ENCODE measurements at regions not wholly inside any gene's neighbourhood (a gene's known extent, or its start where the extent isn't known, plus 50 kb on each side); places are given as distances from the start of the nearest gene placed in this dataset.

- DNase-seq (ENCODE audit: low read depth): no peak
- H3K36me3 ChIP-seq (ENCODE audit: control insufficient read depth, insufficient read depth, low read length): no peaks in the 10 kb centered on the region
- no peaks in the 10 kb centered on the region for H3K27me3 ChIP-seq (ENCODE audit: control insufficient read depth, insufficient read depth, low read length)
- TF ChIP-seq, protein P1, sequence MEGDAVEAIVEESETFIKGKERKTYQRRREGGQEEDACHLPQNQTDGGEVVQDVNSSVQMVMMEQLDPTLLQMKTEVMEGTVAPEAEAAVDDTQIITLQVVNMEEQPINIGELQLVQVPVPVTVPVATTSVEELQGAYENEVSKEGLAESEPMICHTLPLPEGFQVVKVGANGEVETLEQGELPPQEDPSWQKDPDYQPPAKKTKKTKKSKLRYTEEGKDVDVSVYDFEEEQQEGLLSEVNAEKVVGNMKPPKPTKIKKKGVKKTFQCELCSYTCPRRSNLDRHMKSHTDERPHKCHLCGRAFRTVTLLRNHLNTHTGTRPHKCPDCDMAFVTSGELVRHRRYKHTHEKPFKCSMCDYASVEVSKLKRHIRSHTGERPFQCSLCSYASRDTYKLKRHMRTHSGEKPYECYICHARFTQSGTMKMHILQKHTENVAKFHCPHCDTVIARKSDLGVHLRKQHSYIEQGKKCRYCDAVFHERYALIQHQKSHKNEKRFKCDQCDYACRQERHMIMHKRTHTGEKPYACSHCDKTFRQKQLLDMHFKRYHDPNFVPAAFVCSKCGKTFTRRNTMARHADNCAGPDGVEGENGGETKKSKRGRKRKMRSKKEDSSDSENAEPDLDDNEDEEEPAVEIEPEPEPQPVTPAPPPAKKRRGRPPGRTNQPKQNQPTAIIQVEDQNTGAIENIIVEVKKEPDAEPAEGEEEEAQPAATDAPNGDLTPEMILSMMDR (IDR thresholded peaks at IDR 0.05; ENCODE audit: insufficient read depth, low read length, poor library complexity, severe bottlenecking): no peak
- no peak overlapping the region for H3K4me3 ChIP-seq (ENCODE audit: low read depth, low read length)
These were observed 163.5 kb upstream of the TCERG1L start for GRCh38 chr10:131475043-131475442.

DNA sequence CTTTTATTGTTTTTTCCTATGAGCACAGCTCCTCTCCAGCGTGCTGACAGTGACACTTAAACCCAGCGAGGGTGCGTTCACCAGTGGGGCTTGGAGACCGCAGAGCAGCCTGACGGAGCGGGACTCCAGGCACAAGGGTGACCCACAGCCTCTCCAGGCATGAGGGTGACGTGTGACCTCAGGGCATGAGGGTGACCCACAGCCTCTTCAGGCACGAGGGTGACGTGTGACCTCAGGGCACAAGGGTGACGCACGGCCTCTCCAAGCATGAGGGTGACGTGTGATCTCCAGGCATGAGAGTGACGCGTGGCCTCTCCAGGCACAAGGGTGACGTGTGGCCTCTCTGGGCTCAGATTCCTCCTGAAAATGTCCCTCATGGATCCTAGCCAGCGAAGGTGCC lies 164.3 kb upstream of the TCERG1L start:
- no peak for DNase-seq (ENCODE audit: low read depth)
- TF ChIP-seq, protein P1 (IDR thresholded peaks at IDR 0.05; ENCODE audit: insufficient read depth, low read length, poor library complexity, severe bottlenecking): no peak
- no peaks in the 10 kb centered on the region for H3K36me3 ChIP-seq (ENCODE audit: control insufficient read depth, insufficient read depth, low read length)
- no peak overlapping the region for H3K4me3 ChIP-seq (ENCODE audit: low read depth, low read length)
- no peaks in the 10 kb centered on the region for H3K27me3 ChIP-seq (ENCODE audit: control insufficient read depth, insufficient read depth, low read length)

GRCh38 chr10:131477457-131478121 lies 166.1 kb upstream of the TCERG1L start:
- no peak overlapping the region for H3K4me3 ChIP-seq (ENCODE audit: low read depth, low read length)
- no peak for DNase-seq (ENCODE audit: low read depth)
- no peaks in the 10 kb centered on the region for H3K36me3 ChIP-seq (ENCODE audit: control insufficient read depth, insufficient read depth, low read length)
- TF ChIP-seq, protein P1 (IDR thresholded peaks at IDR 0.05; ENCODE audit: insufficient read depth, low read length, poor library complexity, severe bottlenecking): no peak
- H3K27me3 ChIP-seq (ENCODE audit: control insufficient read depth, insufficient read depth, low read length): no peaks in the 10 kb centered on the region

- no peak for DNase-seq (ENCODE audit: low read depth)
- Histone ChIP-seq H3K36me3 (ENCODE audit: control insufficient read depth, insufficient read depth, low read length) (no peaks in the 10 kb centered on the region), H3K27me3 (ENCODE audit: control insufficient read depth, insufficient read depth, low read length) (no peaks in the 10 kb centered on the region), H3K4me3 (ENCODE audit: low read depth, low read length) (no peak overlapping the region)
- TF ChIP-seq, protein P1 (IDR thresholded peaks at IDR 0.05; ENCODE audit: insufficient read depth, low read length, poor library complexity, severe bottlenecking): no peak
These were observed 167.0 kb upstream of the TCERG1L start for GRCh38 chr10:131478377-131478989.

GRCh38 chr10:131480066-131480465 lies 168.5 kb upstream of the TCERG1L start:
- DNase-seq (ENCODE audit: low read depth): no peak
- TF ChIP-seq, protein P1 (IDR thresholded peaks at IDR 0.05; ENCODE audit: insufficient read depth, low read length, poor library complexity, severe bottlenecking): no peak
- H3K36me3 ChIP-seq (ENCODE audit: control insufficient read depth, insufficient read depth, low read length): no peaks in the 10 kb centered on the region

GRCh38 chr10:131480861-131481260 lies 169.3 kb upstream of the TCERG1L start:
- no peaks in the 10 kb centered on the region for H3K27me3 ChIP-seq (ENCODE audit: control insufficient read depth, insufficient read depth, low read length)
- no peak for DNase-seq (ENCODE audit: low read depth)
- H3K36me3 ChIP-seq (ENCODE audit: control insufficient read depth, insufficient read depth, low read length): no peaks in the 10 kb centered on the region
- no peak overlapping the region for H3K4me3 ChIP-seq (ENCODE audit: low read depth, low read length)
- TF ChIP-seq, protein P1 (IDR thresholded peaks at IDR 0.05; ENCODE audit: insufficient read depth, low read length, poor library complexity, severe bottlenecking): no peak

More at GRCh38 chr10:131480066-131480465, 168.5 kb upstream of the TCERG1L start:
- H3K4me3 ChIP-seq (ENCODE audit: low read depth, low read length): no peak overlapping the region
- H3K27me3 ChIP-seq (ENCODE audit: control insufficient read depth, insufficient read depth, low read length): no peaks in the 10 kb centered on the region

All from kidney epithelial cell (primary cell).